ENCODE measurements at regions not wholly inside any gene's neighbourhood (a gene's known extent, or its start where the extent isn't known, plus 50 kb on each side); places are given as distances from the start of the nearest gene placed in this dataset.

DNA sequence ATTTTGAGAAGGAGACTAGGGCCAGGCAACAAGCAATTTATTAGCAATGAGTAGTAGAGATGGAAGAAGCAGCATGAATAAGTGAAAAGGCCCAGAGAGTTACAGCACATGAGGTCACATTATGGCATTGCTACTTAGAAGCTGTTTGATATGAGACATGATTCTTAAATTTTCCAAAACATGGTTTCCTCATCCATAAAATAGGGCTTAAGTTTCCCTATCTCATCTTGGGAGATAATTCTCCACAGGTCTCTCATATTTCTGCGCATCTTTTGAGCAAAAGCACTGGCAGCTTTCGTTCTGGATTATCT, 656.1 kb downstream of the EPHA7 start:
- no peaks in the 10 kb centered on the region for H3K4me1 ChIP-seq (ENCODE audit: control insufficient read depth in 1 of 2, insufficient read depth in 2 of 2, low read length in 2 of 2)
- H3K4me1 Mint-ChIP-seq, result no peaks in the 10 kb centered on the region
- H3K36me3 ChIP-seq (replicated peaks in 1 of 2; ENCODE audit: control insufficient read depth in 1 of 2, insufficient read depth in 2 of 2, low read length in 2 of 2), result no peaks in the 10 kb centered on the region
- no peak overlapping the region for H2AFZ ChIP-seq (ENCODE audit: insufficient read depth, low read depth, low read length, poor library complexity, severe bottlenecking)
- DNase-seq, result no peak
- TF ChIP-seq, protein P1, sequence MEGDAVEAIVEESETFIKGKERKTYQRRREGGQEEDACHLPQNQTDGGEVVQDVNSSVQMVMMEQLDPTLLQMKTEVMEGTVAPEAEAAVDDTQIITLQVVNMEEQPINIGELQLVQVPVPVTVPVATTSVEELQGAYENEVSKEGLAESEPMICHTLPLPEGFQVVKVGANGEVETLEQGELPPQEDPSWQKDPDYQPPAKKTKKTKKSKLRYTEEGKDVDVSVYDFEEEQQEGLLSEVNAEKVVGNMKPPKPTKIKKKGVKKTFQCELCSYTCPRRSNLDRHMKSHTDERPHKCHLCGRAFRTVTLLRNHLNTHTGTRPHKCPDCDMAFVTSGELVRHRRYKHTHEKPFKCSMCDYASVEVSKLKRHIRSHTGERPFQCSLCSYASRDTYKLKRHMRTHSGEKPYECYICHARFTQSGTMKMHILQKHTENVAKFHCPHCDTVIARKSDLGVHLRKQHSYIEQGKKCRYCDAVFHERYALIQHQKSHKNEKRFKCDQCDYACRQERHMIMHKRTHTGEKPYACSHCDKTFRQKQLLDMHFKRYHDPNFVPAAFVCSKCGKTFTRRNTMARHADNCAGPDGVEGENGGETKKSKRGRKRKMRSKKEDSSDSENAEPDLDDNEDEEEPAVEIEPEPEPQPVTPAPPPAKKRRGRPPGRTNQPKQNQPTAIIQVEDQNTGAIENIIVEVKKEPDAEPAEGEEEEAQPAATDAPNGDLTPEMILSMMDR (IDR thresholded peaks at IDR 0.05), result no peak
- peaks cover 0 to 1% (median 0%) of the 10 kb centered on the region in 3 donors for H3K27me3 Mint-ChIP-seq (ENCODE audit: low read depth in 3 of 3)
- no peak overlapping the region for H3K27ac ChIP-seq (ENCODE audit: low read depth in 1 of 2, low read length in 2 of 2)
- no peak overlapping the region for H3K4me3 Mint-ChIP-seq
- 100% methylated on average over 1 of the region's 2 CpGs for WGBS (ENCODE audit: insufficient coverage)
- no peaks in the 10 kb centered on the region for H3K9me3 Mint-ChIP-seq
- no peaks in the 10 kb centered on the region for H3K9me3 ChIP-seq (replicated peaks in 1 of 2; ENCODE audit: control insufficient read depth in 1 of 2, insufficient read depth in 1 of 2, low read length in 2 of 2)
- no peak overlapping the region for H3K4me2 ChIP-seq (replicated peaks; ENCODE audit: extremely low read depth, low read length, poor library complexity, severe bottlenecking)
- H3K79me2 ChIP-seq (ENCODE audit: insufficient read depth, low read length), result no peaks in the 10 kb centered on the region
- no peak overlapping the region for H3K27ac Mint-ChIP-seq
- no peak overlapping the region for H3K9ac ChIP-seq (ENCODE audit: insufficient read depth, low read length, poor library complexity, severe bottlenecking)
- H3K27me3 ChIP-seq (ENCODE audit: control insufficient read depth in 2 of 2, insufficient read depth in 2 of 2, low read length in 2 of 2), result no peaks in the 10 kb centered on the region
- intact Hi-C loops (cut with micrococcal nuclease), result no loop called here
- no peaks in the 10 kb centered on the region for H3K36me3 Mint-ChIP-seq
- no peaks in the 10 kb centered on the region for H4K20me1 ChIP-seq (ENCODE audit: insufficient read depth, low read length)
- no peak overlapping the region for H3K4me3 ChIP-seq (replicated peaks in 1 of 3; ENCODE audit: low read depth in 2 of 3, low read length in 3 of 3)

DNA sequence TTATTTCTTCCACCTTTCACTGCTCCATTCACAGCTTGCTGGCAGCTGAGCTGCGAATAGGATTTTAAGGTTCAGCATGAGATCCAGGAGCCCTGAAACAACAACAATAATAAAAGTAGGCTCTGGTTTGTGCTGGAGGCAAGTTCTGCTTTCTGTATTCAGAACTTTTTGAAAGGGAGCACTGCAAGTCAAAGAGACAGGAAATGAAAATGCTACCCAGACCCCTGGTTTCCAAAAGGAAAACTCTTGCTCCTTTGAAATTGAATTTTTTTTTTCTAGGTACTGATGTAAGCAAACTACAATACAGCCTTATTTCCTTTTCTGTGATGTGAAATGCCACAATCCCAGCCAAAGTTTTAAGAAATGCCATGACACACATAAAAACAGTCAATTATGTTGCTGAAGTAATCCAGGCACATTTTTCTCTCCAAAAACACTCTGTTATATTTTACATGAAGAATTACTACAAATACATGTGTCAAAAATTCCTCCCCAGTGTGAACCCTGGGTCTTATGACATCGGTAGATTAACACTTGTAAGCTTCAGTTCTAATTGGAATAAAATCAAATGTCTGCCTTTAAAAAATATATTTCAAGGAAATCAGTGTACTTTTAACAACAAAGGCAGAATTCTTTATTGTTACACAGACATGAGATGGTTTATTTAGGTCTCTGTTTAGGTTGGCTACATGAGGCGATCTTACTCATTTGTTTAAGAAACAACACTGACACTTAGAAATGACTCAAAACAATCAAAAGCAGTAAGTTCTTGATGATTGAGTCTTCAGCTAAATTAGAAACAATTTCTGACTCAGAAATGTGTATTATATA, 656.7 kb downstream of the EPHA7 start:
- Histone ChIP-seq H3K36me3 (replicated peaks in 1 of 2; ENCODE audit: control insufficient read depth in 1 of 2, insufficient read depth in 2 of 2, low read length in 2 of 2) (no peaks in the 10 kb centered on the region), H3K27ac (ENCODE audit: low read depth in 1 of 2, low read length in 2 of 2) (no peak overlapping the region), H3K27me3 (ENCODE audit: control insufficient read depth in 2 of 2, insufficient read depth in 2 of 2, low read length in 2 of 2) (no peaks in the 10 kb centered on the region), H3K4me2 (replicated peaks; ENCODE audit: extremely low read depth, low read length, poor library complexity, severe bottlenecking) (no peak overlapping the region), H3K4me1 (ENCODE audit: control insufficient read depth in 1 of 2, insufficient read depth in 2 of 2, low read length in 2 of 2) (no peaks in the 10 kb centered on the region), H4K20me1 (ENCODE audit: insufficient read depth, low read length) (no peaks in the 10 kb centered on the region), H3K4me3 (replicated peaks in 1 of 3; ENCODE audit: low read depth in 2 of 3, low read length in 3 of 3) (no peak overlapping the region), H3K79me2 (ENCODE audit: insufficient read depth, low read length) (no peaks in the 10 kb centered on the region), H3K9me3 (replicated peaks in 1 of 2; ENCODE audit: control insufficient read depth in 1 of 2, insufficient read depth in 1 of 2, low read length in 2 of 2) (no peaks in the 10 kb centered on the region), H3K9ac (ENCODE audit: insufficient read depth, low read length, poor library complexity, severe bottlenecking) (no peak overlapping the region), H2AFZ (ENCODE audit: insufficient read depth, low read depth, low read length, poor library complexity, severe bottlenecking) (no peak overlapping the region)
- no CpG with 5 or more reads among the region's 3 CpGs for WGBS (ENCODE audit: insufficient coverage)
- H3K27me3 Mint-ChIP-seq (ENCODE audit: low read depth in 3 of 3), result peaks cover 0 to 1% (median 0%) of the 10 kb centered on the region in 3 donors
- H3K36me3 Mint-ChIP-seq, result no peaks in the 10 kb centered on the region
- DNase-seq, result no peak
- TF ChIP-seq, protein P1 (IDR thresholded peaks at IDR 0.05), result no peak
- H3K27ac Mint-ChIP-seq, result no peak overlapping the region
- H3K4me1 Mint-ChIP-seq, result no peaks in the 10 kb centered on the region
- no peak overlapping the region for H3K4me3 Mint-ChIP-seq
- H3K9me3 Mint-ChIP-seq, result no peaks in the 10 kb centered on the region
- intact Hi-C loops (cut with micrococcal nuclease), result no loop called here
